ENCODE measurements at regions not wholly inside any gene's neighbourhood (a gene's known extent, or its start where the extent isn't known, plus 50 kb on each side); places are given as distances from the start of the nearest gene placed in this dataset.
"Not testable (repeated sequence)": the region's sequence is repeated elsewhere in the genome, so short reads cannot be mapped to it uniquely, and the experiment has no call there.

- DNase-seq: no peak
Observed at GRCh38 chr3:166304584-166304983, 467.4 kb upstream of the BCHE start.

- no peak for DNase-seq
Observed at GRCh38 chr3:166303681-166304080, 466.5 kb upstream of the BCHE start.

GRCh38 chr3:166302331-166302730, 465.1 kb upstream of the BCHE start:
- DNase-seq: no peak

GRCh38 chr3:166296179-166296783, 459.1 kb upstream of the BCHE start:
- DNase-seq: no peak

- DNase-seq: no peak
Observed at GRCh38 chr3:166291186-166291955, 454.1 kb upstream of the BCHE start.

- DNase-seq: no peak
Observed at GRCh38 chr3:166285001-166285400, 447.8 kb upstream of the BCHE start.

GRCh38 chr3:166283840-166284239, 446.6 kb upstream of the BCHE start:
- DNase-seq: no peak

GRCh38 chr3:166282931-166283330, 445.7 kb upstream of the BCHE start:
- no peak for DNase-seq

- DNase-seq: no peak
Observed at GRCh38 chr3:166279636-166280035, 442.4 kb upstream of the BCHE start.

GRCh38 chr3:166275024-166275390, 437.8 kb upstream of the BCHE start:
- DNase-seq: no peak

- DNase-seq: no peak
Observed at GRCh38 chr3:166274351-166275023, 437.3 kb upstream of the BCHE start.

- no peak for DNase-seq
Observed at GRCh38 chr3:166270429-166270828, 433.2 kb upstream of the BCHE start.

GRCh38 chr3:166265153-166265552, 427.9 kb upstream of the BCHE start:
- DNase-seq: no peak

GRCh38 chr3:166263460-166263859, 426.2 kb upstream of the BCHE start:
- DNase-seq: no peak

GRCh38 chr3:166258293-166258850, 421.1 kb upstream of the BCHE start:
- DNase-seq: not testable (repeated sequence)

- DNase-seq: no peak
Observed at GRCh38 chr3:166257715-166258114, 420.5 kb upstream of the BCHE start.

- no peak for DNase-seq
Observed at GRCh38 chr3:166248784-166249183, 411.6 kb upstream of the BCHE start.

- no peak for DNase-seq
Observed at GRCh38 chr3:166243511-166243910, 406.3 kb upstream of the BCHE start.

GRCh38 chr3:166223120-166223519, 385.9 kb upstream of the BCHE start:
- DNase-seq: no peak

- no peak for DNase-seq
Observed at GRCh38 chr3:166211451-166211850, 374.2 kb upstream of the BCHE start.

GRCh38 chr3:166209701-166210100, 372.5 kb upstream of the BCHE start:
- no peak for DNase-seq

- no peak for DNase-seq
Observed at GRCh38 chr3:166205158-166205557, 367.9 kb upstream of the BCHE start.

- DNase-seq: no peak
Observed at GRCh38 chr3:166201476-166201875, 364.3 kb upstream of the BCHE start.
